ENCODE measurements at regions not wholly inside any gene's neighbourhood (a gene's known extent, or its start where the extent isn't known, plus 50 kb on each side); places are given as distances from the start of the nearest gene placed in this dataset.

DNA sequence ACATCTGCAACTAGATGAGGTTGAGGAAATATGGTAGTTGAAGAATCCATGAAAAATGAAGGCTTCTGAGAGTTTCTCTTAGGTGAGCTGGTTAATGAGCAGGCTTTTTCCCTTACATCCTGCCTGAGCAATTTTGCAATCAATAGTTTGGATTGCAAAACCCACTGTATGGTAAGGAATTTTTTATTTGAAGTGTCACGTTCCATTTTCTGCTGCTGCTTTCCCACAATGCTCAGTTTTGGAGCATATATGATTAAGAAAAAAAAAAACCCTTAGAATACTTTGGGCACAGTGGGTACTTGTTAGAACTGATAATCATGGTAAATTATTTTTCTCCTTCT is 144.2 kb downstream of the PCSK1 start:
- Histone ChIP-seq H3K4me1 (ENCODE audit: control insufficient read depth, extremely low read depth, insufficient read depth, low read length) (no peaks in the 10 kb centered on the region), H3K79me2 (ENCODE audit: control insufficient read depth, insufficient read depth, low read length) (no peaks in the 10 kb centered on the region), H3K36me3 (ENCODE audit: control insufficient read depth in 2 of 2, extremely low read depth in 1 of 2, insufficient read depth in 2 of 2, low read length in 2 of 2) (no peaks in the 10 kb centered on the region), H3K4me3 (replicated peaks in 1 of 3; ENCODE audit: insufficient read depth in 1 of 3, low read depth in 1 of 3, low read length in 3 of 3) (no peak overlapping the region), H3K4me2 (ENCODE audit: insufficient read depth, low read length) (no peak overlapping the region), H3K9ac (replicated peaks; ENCODE audit: extremely low read depth, insufficient read depth, low read length) (no peak overlapping the region), H3K27ac (ENCODE audit: insufficient read depth, low read depth, low read length) (no peak overlapping the region), H3K9me3 (replicated peaks; ENCODE audit: control insufficient read depth, insufficient read depth, low read length) (no peaks in the 10 kb centered on the region), H4K20me1 (replicated peaks; ENCODE audit: control insufficient read depth, extremely low read depth, insufficient read depth, low read length) (no peaks in the 10 kb centered on the region), H2AFZ (ENCODE audit: low read depth, low read length) (no peak overlapping the region), H3K9me1 (replicated peaks; ENCODE audit: control insufficient read depth, extremely low read depth, insufficient read depth, low read length) (no peaks in the 10 kb centered on the region), H3K27me3 (ENCODE audit: control insufficient read depth in 2 of 2, insufficient read depth in 2 of 2, low read length in 2 of 2) (no peaks in the 10 kb centered on the region)
- DNase-seq (ENCODE audit: low read depth, low spot score) = no peak
- TF ChIP-seq, protein P1, sequence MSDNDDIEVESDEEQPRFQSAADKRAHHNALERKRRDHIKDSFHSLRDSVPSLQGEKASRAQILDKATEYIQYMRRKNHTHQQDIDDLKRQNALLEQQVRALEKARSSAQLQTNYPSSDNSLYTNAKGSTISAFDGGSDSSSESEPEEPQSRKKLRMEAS (IDR thresholded peaks at IDR 0.05; ENCODE audit: insufficient read depth, insufficient read length) = no peak
- dilution Hi-C loops (cut with MboI; ENCODE audit: extremely low pct_ligation_motif_present, low sequenced_read_pairs) = no loop called here
- no TSS peak for BruUV-seq (replicated peaks)
- POLR2A ChIA-PET = no interaction called here
- FAIRE-seq = no peak
- CTCF ChIA-PET = no interaction called here
- intact Hi-C loops (cut with micrococcal nuclease) = no loop called here

GRCh38 chr5:96288166-96288844 is 144.7 kb downstream of the PCSK1 start:
- TF ChIP-seq GATA2 (IDR thresholded peaks at IDR 0.05; ENCODE audit: insufficient read depth, insufficient read length, low read depth, low read length) = no peak
- no peak for TF ChIP-seq MYC (IDR thresholded peaks at IDR 0.05; ENCODE audit: low read depth, low read length)
- no peak for TF ChIP-seq POLR2AphosphoS5 (IDR thresholded peaks at IDR 0.05; ENCODE audit: insufficient read depth, low read depth, low read length)
- no peak for TF ChIP-seq POLR2A (IDR thresholded peaks at IDR 0.05; ENCODE audit: low read depth, low read length)
- TF ChIP-seq CTCF (IDR thresholded peaks at IDR 0.05; ENCODE audit: extremely low read depth in 1 of 2, insufficient read depth in 1 of 2, low read depth in 1 of 2, low read length in 2 of 2) = no peak
- no peak for TF ChIP-seq EZH2 (IDR thresholded peaks at IDR 0.05; ENCODE audit: borderline replicate concordance, low read depth, low read length, severe bottlenecking)
- TF ChIP-seq JUN (IDR thresholded peaks at IDR 0.05; ENCODE audit: borderline replicate concordance, insufficient read depth, insufficient read length, low read depth) = no peak
- TF ChIP-seq FOS (IDR thresholded peaks at IDR 0.05; ENCODE audit: borderline replicate concordance, insufficient read depth, low read length) = no peak
- TF ChIP-seq, protein P1 (IDR thresholded peaks at IDR 0.05; ENCODE audit: insufficient read depth, insufficient read length) = no peak
- no peak overlapping the region for H3K27ac ChIP-seq (ENCODE audit: insufficient read depth, low read depth, low read length)
- intact Hi-C loops (cut with micrococcal nuclease) = no loop called here

More at GRCh38 chr5:96288166-96288844, 144.7 kb downstream of the PCSK1 start:
- CTCF ChIA-PET = no interaction called here
- Histone ChIP-seq H3K9ac (replicated peaks; ENCODE audit: extremely low read depth, insufficient read depth, low read length) (no peak overlapping the region), H3K36me3 (ENCODE audit: control insufficient read depth in 2 of 2, extremely low read depth in 1 of 2, insufficient read depth in 2 of 2, low read length in 2 of 2) (no peaks in the 10 kb centered on the region), H2AFZ (ENCODE audit: low read depth, low read length) (no peak overlapping the region), H4K20me1 (replicated peaks; ENCODE audit: control insufficient read depth, extremely low read depth, insufficient read depth, low read length) (no peaks in the 10 kb centered on the region), H3K9me3 (replicated peaks; ENCODE audit: control insufficient read depth, insufficient read depth, low read length) (no peaks in the 10 kb centered on the region), H3K4me3 (replicated peaks in 1 of 3; ENCODE audit: insufficient read depth in 1 of 3, low read depth in 1 of 3, low read length in 3 of 3) (no peak overlapping the region), H3K79me2 (ENCODE audit: control insufficient read depth, insufficient read depth, low read length) (no peaks in the 10 kb centered on the region), H3K4me2 (ENCODE audit: insufficient read depth, low read length) (no peak overlapping the region), H3K4me1 (ENCODE audit: control insufficient read depth, extremely low read depth, insufficient read depth, low read length) (no peaks in the 10 kb centered on the region), H3K9me1 (replicated peaks; ENCODE audit: control insufficient read depth, extremely low read depth, insufficient read depth, low read length) (no peaks in the 10 kb centered on the region), H3K27me3 (ENCODE audit: control insufficient read depth in 2 of 2, insufficient read depth in 2 of 2, low read length in 2 of 2) (no peaks in the 10 kb centered on the region)
- BruUV-seq (replicated peaks) = no TSS peak
- POLR2A ChIA-PET = no interaction called here
- dilution Hi-C loops (cut with MboI; ENCODE audit: extremely low pct_ligation_motif_present, low sequenced_read_pairs) = no loop called here
- DNase-seq (ENCODE audit: low read depth, low spot score) (no peak), FAIRE-seq (no peak)
